Activated B cell treated with CpG ODN at 0.5 μM for 24 hours (primary cell): ENCODE measurements at regions not wholly inside any gene's neighbourhood (a gene's known extent, or its start where the extent isn't known, plus 50 kb on each side); places are given as distances from the start of the nearest gene placed in this dataset.
"Not testable (repeated sequence)": the region's sequence is repeated elsewhere in the genome, so short reads cannot be mapped to it uniquely, and the experiment has no call there.

Experiments used
- ATAC-seq: fragments of 200-7000 bp; cut with Tn5 transposase; one replicate; pipeline ENCODE4 v1.10.0; 2021; ENCODE audit warnings: low read depth, mild to moderate bottlenecking, moderate library complexity
- CTCF ChIA-PET: fragments of 350-600 bp; sonication (Branson Sonifier 250); formaldehyde crosslinking; loops from one replicate; lab custom pipeline; 2021; ENCODE audit warnings: antibody characterized with exemption; lab: Charles Lee
- POLR2A ChIA-PET: fragments of 350-600 bp; sonication (Branson Sonifier 250); formaldehyde crosslinking; loops from one replicate; lab custom pipeline; 2021; ENCODE audit warnings: antibody characterized with exemption; lab: Charles Lee
- DNase-seq: peaks from one replicate; pipeline ENCODE4 v3.0.0; 2022
- H3K27ac Mint-ChIP-seq: one replicate; pipeline ENCODE4 v1.8.0; 2020; ENCODE audit warnings: mixed read lengths
- H3K27me3 Mint-ChIP-seq: one replicate; pipeline ENCODE4 v1.8.0; 2021; ENCODE audit warnings: mixed read lengths
- H3K36me3 Mint-ChIP-seq: one replicate; pipeline ENCODE4 v1.8.0; 2021; ENCODE audit warnings: low read depth, mixed read lengths
- H3K4me1 Mint-ChIP-seq: one replicate; pipeline ENCODE4 v1.8.0; 2021; ENCODE audit warnings: mixed read lengths
- H3K4me3 Mint-ChIP-seq: one replicate; pipeline ENCODE4 v1.8.0; 2020; ENCODE audit warnings: mild to moderate bottlenecking, mixed read lengths
- H3K9me3 Mint-ChIP-seq: one replicate; pipeline ENCODE4 v1.8.0; 2020; ENCODE audit warnings: mixed read lengths
- CTCF ChIP-seq: fragments of 200-600 bp; IDR thresholded peaks from one replicate; pipeline ENCODE4 v1.8.0; 2022; ENCODE audit warnings: antibody characterized with exemption, mild to moderate bottlenecking
- intact Hi-C: fragments of 100-400 bp; cut with micrococcal nuclease; formaldehyde crosslinking; loops from one replicate; pipeline ENCODE4 v1.15.1; 2024

DNA sequence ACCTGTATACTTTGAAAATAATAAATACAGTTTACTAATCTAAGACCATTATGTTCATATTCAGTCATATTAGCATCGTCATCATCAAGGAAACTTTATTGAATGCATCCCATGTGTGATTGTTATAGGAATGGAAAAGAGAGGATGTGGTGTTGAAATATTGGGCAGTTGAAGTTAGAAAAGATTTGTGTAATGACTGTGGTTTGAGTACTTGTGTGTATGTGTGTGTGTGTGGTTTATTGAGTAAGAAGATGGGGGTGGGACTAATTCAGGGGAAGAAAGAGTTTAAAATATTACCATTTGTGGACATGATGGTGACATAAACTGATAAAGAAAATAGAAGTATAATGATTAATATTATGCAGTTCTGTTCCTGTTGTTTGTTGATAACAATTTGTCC lies 238.7 kb upstream of the SEL1L start:
- POLR2A ChIA-PET, result no interaction called here
- DNase-seq, result no peak

GRCh38 chr14:81776531-81776930 lies 242.9 kb upstream of the SEL1L start:
- H3K9me3 Mint-ChIP-seq, result peaks cover 3% of the 10 kb centered on the region
- H3K36me3 Mint-ChIP-seq, result no peaks in the 10 kb centered on the region
- ATAC-seq, result no peak
- no peak for TF ChIP-seq CTCF
- ChIA-PET CTCF (no interaction called here), POLR2A (no interaction called here)
- no peak for DNase-seq
- no peaks in the 10 kb centered on the region for H3K27me3 Mint-ChIP-seq
- H3K4me3 Mint-ChIP-seq, result no peak overlapping the region
- H3K4me1 Mint-ChIP-seq, result no peaks in the 10 kb centered on the region
- H3K27ac Mint-ChIP-seq, result no peak overlapping the region
- intact Hi-C loops, result no loop called here

More for the DNA sequence above, 238.7 kb upstream of the SEL1L start:
- Mint-ChIP-seq H3K4me1 (no peaks in the 10 kb centered on the region), H3K9me3 (no peaks in the 10 kb centered on the region), H3K4me3 (no peak overlapping the region), H3K36me3 (no peaks in the 10 kb centered on the region), H3K27ac (no peak overlapping the region), H3K27me3 (no peaks in the 10 kb centered on the region)
- ATAC-seq, result no peak
- intact Hi-C loops, result no loop called here
- CTCF ChIA-PET, result no interaction called here
- TF ChIP-seq CTCF, result no peak

DNA sequence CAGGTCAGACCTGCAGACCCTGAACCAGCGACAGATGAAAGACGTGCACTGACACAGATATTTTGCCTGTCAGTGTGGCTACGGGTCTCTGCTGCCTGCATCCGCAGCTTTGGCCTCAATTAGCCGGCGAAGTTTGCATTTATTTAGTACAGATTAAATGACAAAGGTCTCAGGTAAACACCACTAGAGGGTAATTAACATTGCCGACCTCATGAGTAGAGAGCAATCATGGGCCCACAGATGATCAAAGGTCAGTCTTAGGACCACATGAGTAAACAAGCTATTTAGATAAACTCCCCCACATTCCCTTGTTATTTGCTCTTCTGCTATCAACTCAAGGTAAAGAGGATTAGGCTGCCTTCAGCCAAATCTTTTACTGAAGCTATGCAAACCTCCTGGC lies 248.1 kb upstream of the SEL1L start:
- DNase-seq, H3K4me3 Mint-ChIP-seq, ATAC-seq, H3K27me3 Mint-ChIP-seq, CTCF ChIA-PET, H3K36me3 Mint-ChIP-seq, H3K4me1 Mint-ChIP-seq, H3K27ac Mint-ChIP-seq, POLR2A ChIA-PET, intact Hi-C loops: not testable (repeated sequence)
- peaks cover 10% of the 10 kb centered on the region for H3K9me3 Mint-ChIP-seq

GRCh38 chr14:81784084-81784483 lies 250.4 kb upstream of the SEL1L start:
- Mint-ChIP-seq H3K27ac (no peak overlapping the region), H3K36me3 (no peaks in the 10 kb centered on the region), H3K27me3 (no peaks in the 10 kb centered on the region), H3K4me3 (no peak overlapping the region), H3K4me1 (no peaks in the 10 kb centered on the region), H3K9me3 (peaks cover 16% of the 10 kb centered on the region)
- no peak for ATAC-seq
- TF ChIP-seq CTCF, result no peak
- CTCF ChIA-PET, result no interaction called here
- DNase-seq, result no peak
- POLR2A ChIA-PET, result no interaction called here
- intact Hi-C loops, result no loop called here

GRCh38 chr14:81797315-81797714 lies 263.7 kb upstream of the SEL1L start:
- Mint-ChIP-seq H3K4me3 (no peak overlapping the region), H3K36me3 (no peaks in the 10 kb centered on the region), H3K27ac (no peak overlapping the region), H3K9me3 (peaks cover 2% of the 10 kb centered on the region), H3K4me1 (no peaks in the 10 kb centered on the region), H3K27me3 (no peaks in the 10 kb centered on the region)
- no peak for TF ChIP-seq CTCF
- ATAC-seq, result no peak
- no peak for DNase-seq
- ChIA-PET CTCF (no interaction called here), POLR2A (no interaction called here)
- intact Hi-C loops, result no loop called here

GRCh38 chr14:81801921-81802320 lies 268.3 kb upstream of the SEL1L start:
- Mint-ChIP-seq H3K9me3 (no peaks in the 10 kb centered on the region), H3K4me1 (no peaks in the 10 kb centered on the region), H3K27ac (no peak overlapping the region), H3K27me3 (no peaks in the 10 kb centered on the region), H3K36me3 (no peaks in the 10 kb centered on the region), H3K4me3 (no peak overlapping the region)
- intact Hi-C loops, result no loop called here
- TF ChIP-seq CTCF, result no peak
- ChIA-PET POLR2A (no interaction called here), CTCF (no interaction called here)
- DNase-seq (no peak), ATAC-seq (no peak)
